ENCODE measurements at regions not wholly inside any gene's neighbourhood (a gene's known extent, or its start where the extent isn't known, plus 50 kb on each side); places are given as distances from the start of the nearest gene placed in this dataset.

DNA sequence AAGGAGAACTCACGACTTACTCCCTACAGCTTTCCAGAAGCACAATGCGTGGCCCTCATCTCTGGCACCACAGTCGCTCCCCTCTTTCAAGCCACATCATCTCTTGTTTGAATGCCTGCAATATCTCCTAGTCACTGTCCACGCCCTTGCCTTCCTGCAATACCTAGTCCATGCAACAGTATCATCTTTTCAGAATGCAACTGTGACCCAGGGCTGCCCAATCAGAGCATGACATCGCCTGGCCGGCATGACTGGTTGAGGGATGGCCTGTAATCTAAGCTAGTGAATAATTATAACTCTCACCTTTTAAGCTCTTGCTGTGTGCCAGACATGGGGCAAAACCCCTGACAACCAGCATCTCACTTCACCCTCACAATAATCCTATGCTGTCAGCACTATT lies 52.5 kb upstream of the CPEB4 start:
- TF ChIP-seq GATA2 (IDR thresholded peaks at IDR 0.05; ENCODE audit: low read depth, low read length) (no peak), GATA3 (IDR thresholded peaks at IDR 0.05; ENCODE audit: low read depth, low read length) (no peak)

DNA sequence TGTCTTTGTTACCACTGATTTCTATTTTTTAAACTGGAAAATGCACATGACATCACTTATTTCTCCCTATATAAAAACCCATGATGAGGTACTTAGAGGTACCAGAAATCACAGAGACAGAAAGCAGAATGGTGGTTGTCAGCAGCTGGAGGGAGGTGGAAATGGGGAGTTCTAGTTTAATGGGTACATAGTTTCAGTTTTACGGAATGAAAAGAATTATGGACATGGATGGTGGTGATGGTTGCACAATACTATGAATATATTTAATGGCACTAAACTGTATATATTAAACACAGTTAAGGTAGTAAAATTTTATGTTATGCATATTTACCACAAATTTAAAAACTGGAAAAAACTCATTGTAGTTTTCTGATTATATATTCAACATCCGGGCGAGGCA lies 50.5 kb upstream of the CPEB4 start:
- TF ChIP-seq GATA2 (IDR thresholded peaks at IDR 0.05; ENCODE audit: low read depth, low read length) = no peak
- no peak for TF ChIP-seq GATA3 (IDR thresholded peaks at IDR 0.05; ENCODE audit: low read depth, low read length)
